Duodenal mucosa (tissue), 2 donors: ENCODE measurements at regions not wholly inside any gene's neighbourhood (a gene's known extent, or its start where the extent isn't known, plus 50 kb on each side); places are given as distances from the start of the nearest gene placed in this dataset.

Experiments used
- H3K27ac ChIP-seq: one replicate; pipeline ENCODE4 v1.7.0; 2013; ENCODE audit warnings: low read depth, low read length
- H3K27me3 ChIP-seq, 2 donors: one replicate each; pipeline ENCODE4 v1.7.0; 2013; ENCODE audit warnings: low read length in 2 of 2, control low read depth in 1 of 2; ENCODE audit not compliant: insufficient read depth in 2 of 2, control insufficient read depth in 1 of 2
- H3K36me3 ChIP-seq, 2 donors: one replicate each; pipeline ENCODE4 v1.7.0; 2013; ENCODE audit warnings: low read length in 2 of 2, control low read depth in 1 of 2; ENCODE audit not compliant: insufficient read depth in 2 of 2, control insufficient read depth in 1 of 2
- H3K4me1 ChIP-seq, 2 donors: one replicate each; pipeline ENCODE4 v1.7.0; 2013; ENCODE audit warnings: low read length in 2 of 2, control low read depth in 1 of 2; ENCODE audit not compliant: insufficient read depth in 2 of 2, control insufficient read depth in 1 of 2
- H3K4me3 ChIP-seq, 2 donors: one replicate each; pipeline ENCODE4 v1.7.0; 2013; ENCODE audit warnings: low read length in 2 of 2, low read depth in 1 of 2
- H3K9ac ChIP-seq, 2 donors: one replicate each; pipeline ENCODE4 v1.7.0; 2013; ENCODE audit warnings: low read length in 2 of 2, low read depth in 1 of 2
- H3K9me3 ChIP-seq, 2 donors: one replicate each; pipeline ENCODE4 v1.7.0; 2013; ENCODE audit warnings: low read length in 2 of 2, control low read depth in 1 of 2; ENCODE audit not compliant: control insufficient read depth in 1 of 2

GRCh38 chr10:44851881-44852280 lies 59.3 kb upstream of the TMEM72 start:
- Histone ChIP-seq H3K36me3 (no peaks in the 10 kb centered on the region), H3K4me3 (no peak overlapping the region), H3K4me1 (no peaks in the 10 kb centered on the region), H3K9ac (no peak overlapping the region), H3K9me3 (no peaks in the 10 kb centered on the region), H3K27me3 (no peaks in the 10 kb centered on the region), H3K27ac (no peak overlapping the region)

GRCh38 chr10:44853148-44853734 lies 57.9 kb upstream of the TMEM72 start:
- H3K9ac ChIP-seq, result no peak overlapping the region
- H3K36me3 ChIP-seq, result no peaks in the 10 kb centered on the region
- no peaks in the 10 kb centered on the region for H3K27me3 ChIP-seq
- H3K9me3 ChIP-seq, result no peaks in the 10 kb centered on the region
- no peak overlapping the region for H3K4me3 ChIP-seq
- no peak overlapping the region for H3K27ac ChIP-seq
- H3K4me1 ChIP-seq, result no peaks in the 10 kb centered on the region

GRCh38 chr10:44853796-44854195 lies 57.3 kb upstream of the TMEM72 start:
- no peaks in the 10 kb centered on the region for H3K9me3 ChIP-seq
- H3K27me3 ChIP-seq, result no peaks in the 10 kb centered on the region
- no peaks in the 10 kb centered on the region for H3K36me3 ChIP-seq
- no peak overlapping the region for H3K9ac ChIP-seq
- no peaks in the 10 kb centered on the region for H3K4me1 ChIP-seq
- H3K4me3 ChIP-seq, result no peak overlapping the region
- no peak overlapping the region for H3K27ac ChIP-seq

GRCh38 chr10:44854693-44855350 lies 56.3 kb upstream of the TMEM72 start:
- Histone ChIP-seq H3K27me3 (no peaks in the 10 kb centered on the region), H3K27ac (no peak overlapping the region), H3K4me3 (no peak overlapping the region), H3K9ac (no peak overlapping the region), H3K36me3 (no peaks in the 10 kb centered on the region), H3K9me3 (no peaks in the 10 kb centered on the region), H3K4me1 (no peaks in the 10 kb centered on the region)

- no peaks in the 10 kb centered on the region for H3K27me3 ChIP-seq
- no peak overlapping the region for H3K27ac ChIP-seq
- no peaks in the 10 kb centered on the region for H3K4me1 ChIP-seq
- no peaks in the 10 kb centered on the region for H3K36me3 ChIP-seq
- H3K9me3 ChIP-seq, result no peaks in the 10 kb centered on the region
- H3K4me3 ChIP-seq, result no peak overlapping the region
- no peak overlapping the region for H3K9ac ChIP-seq
Observed at GRCh38 chr10:44856696-44857095, 54.4 kb upstream of the TMEM72 start.

- Histone ChIP-seq H3K27me3 (no peaks in the 10 kb centered on the region), H3K9ac (no peak overlapping the region), H3K9me3 (no peaks in the 10 kb centered on the region), H3K4me1 (no peaks in the 10 kb centered on the region), H3K4me3 (no peak overlapping the region), H3K36me3 (no peaks in the 10 kb centered on the region), H3K27ac (no peak overlapping the region)
Observed at GRCh38 chr10:44857363-44858016, 53.6 kb upstream of the TMEM72 start.

- no peaks in the 10 kb centered on the region for H3K4me1 ChIP-seq
- no peaks in the 10 kb centered on the region for H3K9me3 ChIP-seq
- no peak overlapping the region for H3K9ac ChIP-seq
- H3K4me3 ChIP-seq, result no peak overlapping the region
- no peak overlapping the region for H3K27ac ChIP-seq
- no peaks in the 10 kb centered on the region for H3K36me3 ChIP-seq
- no peaks in the 10 kb centered on the region for H3K27me3 ChIP-seq
Observed at GRCh38 chr10:44858017-44858371, 53.1 kb upstream of the TMEM72 start.

GRCh38 chr10:44858988-44859387 lies 52.1 kb upstream of the TMEM72 start:
- H3K4me3 ChIP-seq, result no peak overlapping the region
- H3K36me3 ChIP-seq, result no peaks in the 10 kb centered on the region
- H3K27ac ChIP-seq, result no peak overlapping the region
- H3K4me1 ChIP-seq, result peaks cover 4 to 5% of the 10 kb centered on the region in 2 donors
- H3K9ac ChIP-seq, result no peak overlapping the region
- peaks cover 3 to 7% of the 10 kb centered on the region in 2 donors for H3K27me3 ChIP-seq
- no peaks in the 10 kb centered on the region for H3K9me3 ChIP-seq

GRCh38 chr10:44859546-44860285 lies 51.4 kb upstream of the TMEM72 start:
- Histone ChIP-seq H3K4me3 (no peak overlapping the region), H3K36me3 (no peaks in the 10 kb centered on the region)

More at GRCh38 chr10:44859546-44860285, 51.4 kb upstream of the TMEM72 start:
- Histone ChIP-seq H3K9me3 (no peaks in the 10 kb centered on the region), H3K9ac (no peak overlapping the region), H3K4me1 (peaks cover 11 to 12% of the 10 kb centered on the region in 2 donors), H3K27me3 (peaks cover 3 to 7% of the 10 kb centered on the region in 2 donors), H3K27ac (no peak overlapping the region)
